ENCODE measurements at regions not wholly inside any gene's neighbourhood (a gene's known extent, or its start where the extent isn't known, plus 50 kb on each side); places are given as distances from the start of the nearest gene placed in this dataset.

- TF ChIP-seq RAD21 (conservative IDR thresholded peaks at IDR 0.05) (no peak), SMC3 (conservative IDR thresholded peaks at IDR 0.05; ENCODE audit: poor library complexity) (no peak), CTCF (IDR thresholded peaks at IDR 0.05; ENCODE audit: poor library complexity, severe bottlenecking) (no peak), POLR2AphosphoS5 (IDR thresholded peaks at IDR 0.05) (no peak), EP300 (conservative IDR thresholded peaks at IDR 0.05; ENCODE audit: poor library complexity, severe bottlenecking) (no peak), MXI1 (conservative IDR thresholded peaks at IDR 0.05; ENCODE audit: poor library complexity, severe bottlenecking) (no peak)
Observed at GRCh38 chr21:41029571-41029970, 138.4 kb upstream of the BACE2 start.
